HG02970 (cell line): ENCODE measurements at regions not wholly inside any gene's neighbourhood (a gene's known extent, or its start where the extent isn't known, plus 50 kb on each side); places are given as distances from the start of the nearest gene placed in this dataset.
"Not testable (repeated sequence)": the region's sequence is repeated elsewhere in the genome, so short reads cannot be mapped to it uniquely, and the experiment has no call there.

ENCODE experiments used
- ATAC-seq: cut with Tn5 transposase; IDR thresholded peaks from one replicate; pipeline ENCODE4 v1.9.1; 2021; ENCODE audit warnings: mild to moderate bottlenecking, moderate library complexity, moderate number of reproducible peaks; ENCODE audit not compliant: unreplicated experiment, low FRiP score

GRCh38 chr6:14287707-14288106 is 170.1 kb downstream of the CD83 start:
- ATAC-seq, result no peak

- no peak for ATAC-seq
Measured at GRCh38 chr6:14288910-14289309, 171.3 kb downstream of the CD83 start.

GRCh38 chr6:14290041-14290771 is 172.6 kb downstream of the CD83 start:
- ATAC-seq, result no peak

- ATAC-seq, result no peak
Measured at GRCh38 chr6:14290772-14291330, 173.3 kb downstream of the CD83 start.

- ATAC-seq, result no peak
Measured at GRCh38 chr6:14291331-14291730, 173.8 kb downstream of the CD83 start.

GRCh38 chr6:14292119-14292518 is 174.5 kb downstream of the CD83 start:
- ATAC-seq, result no peak

GRCh38 chr6:14294270-14294951 is 176.8 kb downstream of the CD83 start:
- ATAC-seq, result no peak

GRCh38 chr6:14296698-14297097 is 179.1 kb downstream of the CD83 start:
- ATAC-seq, result not testable (repeated sequence)

GRCh38 chr6:14297118-14297517 is 179.5 kb downstream of the CD83 start:
- ATAC-seq, result not testable (repeated sequence)

- ATAC-seq, result not testable (repeated sequence)
Measured at GRCh38 chr6:14300189-14300588, 182.6 kb downstream of the CD83 start.

GRCh38 chr6:14300721-14301120 is 183.1 kb downstream of the CD83 start:
- not testable (repeated sequence) for ATAC-seq

- not testable (repeated sequence) for ATAC-seq
Measured at GRCh38 chr6:14301477-14301876, 183.9 kb downstream of the CD83 start.

GRCh38 chr6:14305131-14305530 is 187.6 kb downstream of the CD83 start:
- ATAC-seq, result no peak

- no peak for ATAC-seq
Measured at GRCh38 chr6:14305624-14306023, 188.1 kb downstream of the CD83 start.

- no peak for ATAC-seq
Measured at GRCh38 chr6:14306151-14306906, 188.8 kb downstream of the CD83 start.

GRCh38 chr6:14309516-14309915 is 191.9 kb downstream of the CD83 start:
- ATAC-seq, result no peak

- ATAC-seq, result no peak
Measured at GRCh38 chr6:14309951-14310445, 192.4 kb downstream of the CD83 start.

- no peak for ATAC-seq
Measured at GRCh38 chr6:14310960-14311359, 193.4 kb downstream of the CD83 start.

GRCh38 chr6:14312587-14312986 is 195.0 kb downstream of the CD83 start:
- no peak for ATAC-seq

- ATAC-seq, result no peak
Measured at GRCh38 chr6:14313248-14313647, 195.7 kb downstream of the CD83 start.

GRCh38 chr6:14315353-14315752 is 197.8 kb downstream of the CD83 start:
- ATAC-seq, result no peak
